GM12878 (cell line): ENCODE measurements at regions not wholly inside any gene's neighbourhood (a gene's known extent, or its start where the extent isn't known, plus 50 kb on each side); places are given as distances from the start of the nearest gene placed in this dataset.

Experiments used
- ATAC-seq: fragments of 200-7000 bp; cut with Tn5 transposase; 3 replicates; pipeline ENCODE4 v1.9.1; 2020; ENCODE audit warnings: mild to moderate bottlenecking, moderate library complexity
- BruUV-seq: library from RNA; stranded (reverse); fragments of 400-500 nt; replicated peaks from 2 replicates; lab custom pipeline; 2021; lab: Mats Ljungman, UMichigan
- CTCF ChIA-PET: fragments of 300-600 bp; sonication (Branson Sonifier 250); formaldehyde crosslinking; extraction: SDS; loops from one replicate; lab custom pipeline; 2021; ENCODE audit warnings: inconsistent platforms; lab: Yijun Ruan, JAX
- POLR2A ChIA-PET: fragments of 350-600 bp; formaldehyde crosslinking; extraction: SDS; loops from one replicate; lab custom pipeline; 2021; ENCODE audit warnings: inconsistent platforms; lab: Charles Lee
- RAD21 ChIA-PET: fragments of 300-600 bp; sonication (Branson Sonifier 250); formaldehyde crosslinking; loops from one replicate; lab custom pipeline; 2023; ENCODE audit warnings: antibody characterized with exemption; ENCODE audit not compliant: unreplicated experiment; lab: Charles Lee
- SMC1A ChIA-PET: fragments of 300-600 bp; sonication (Branson Sonifier 250); formaldehyde crosslinking; loops from one replicate; lab custom pipeline; 2023; ENCODE audit not compliant: unreplicated experiment, uncharacterized antibody; lab: Charles Lee
- DNase-seq: peaks from one replicate; pipeline ENCODE4 v3.0.0-alpha.2; 2011; ENCODE audit warnings: low read depth, low spot score
- FAIRE-seq: peaks from 3 replicates; lab custom pipeline; 2011; peaks lifted over from hg19 to GRCh38; lab: Jason Lieb, UNC
- H2AFZ ChIP-seq: 2 replicates; pipeline ENCODE4 v1.6.0; 2011; ENCODE audit warnings: low read depth, low read length, control low read depth; ENCODE audit not compliant: control insufficient read depth
- H3K27ac ChIP-seq: 2 replicates; pipeline ENCODE4 v1.5.1; 2011; ENCODE audit warnings: control low read depth; ENCODE audit not compliant: control insufficient read depth, insufficient read depth
- H3K27me3 ChIP-seq, 2 experiments: replicated peaks in 1 of 2; 2 replicates each; pipeline versions ENCODE4 v1.6.0 to v1.6.1; 2011; ENCODE audit warnings: low read length in 1 of 2; ENCODE audit not compliant: control insufficient read depth in 2 of 2, insufficient read depth in 2 of 2
- H3K36me3 ChIP-seq, 2 experiments: 2 replicates each; pipeline ENCODE4 v1.5.1; 2011; ENCODE audit warnings: low read length in 1 of 2; ENCODE audit not compliant: control insufficient read depth in 2 of 2, insufficient read depth in 2 of 2
- H3K4me1 ChIP-seq: 2 replicates; pipeline ENCODE4 v1.6.1; 2011; ENCODE audit warnings: mild to moderate bottlenecking, low read length, moderate library complexity, mixed read lengths; ENCODE audit not compliant: control insufficient read depth, insufficient read depth
- H3K4me2 ChIP-seq: 2 replicates; pipeline ENCODE4 v1.6.0; 2011; ENCODE audit warnings: control low read depth; ENCODE audit not compliant: control insufficient read depth, insufficient read depth
- H3K4me3 ChIP-seq: fragments of 200-600 bp; sonication (generic); 2 replicates; pipeline ENCODE4 v1.5.1; 2016
- H3K79me2 ChIP-seq: 2 replicates; pipeline ENCODE4 v1.6.0; 2011; ENCODE audit warnings: low read length; ENCODE audit not compliant: control insufficient read depth, insufficient read depth
- H3K9ac ChIP-seq: 2 replicates; pipeline ENCODE4 v1.8.0; 2011; ENCODE audit warnings: low read length, control low read depth, mixed read lengths; ENCODE audit not compliant: control insufficient read depth, insufficient read depth
- H3K9me3 ChIP-seq: replicated peaks from 3 replicates; pipeline ENCODE4 v1.5.1; 2011; ENCODE audit warnings: mild to moderate bottlenecking, low read length; ENCODE audit not compliant: control insufficient read depth, insufficient read depth
- H4K20me1 ChIP-seq: 2 replicates; pipeline ENCODE4 v1.6.0; 2011; ENCODE audit not compliant: control insufficient read depth, insufficient read depth
- EGR1 ChIP-seq, 2 experiments: IDR thresholded peaks; 1 replicate in 1 of 2; 2 replicates in 1 of 2; pipeline ENCODE4 v1.6.1; 2011 to 2012; ENCODE audit warnings: low read depth in 2 of 2, low read length in 2 of 2, borderline replicate concordance in 1 of 2, mild to moderate bottlenecking in 1 of 2, moderate library complexity in 1 of 2
- ESRRA ChIP-seq: IDR thresholded peaks from 2 replicates; pipeline ENCODE4 v1.6.1; 2012; ENCODE audit warnings: mild to moderate bottlenecking, low read length, improper control_type of control experiment
- EZH2 ChIP-seq: IDR thresholded peaks from 2 replicates; pipeline ENCODE4 v1.6.1; 2012; ENCODE audit warnings: low read depth, mild to moderate bottlenecking, control low read depth, inconsistent platforms, low read length, borderline replicate concordance; ENCODE audit not compliant: control insufficient read depth
- NR2F1 ChIP-seq: fragments of 450-650 bp; conservative IDR thresholded peaks from 2 replicates; pipeline ENCODE4 v1.6.1; 2017; ENCODE audit warnings: mild to moderate bottlenecking
- POU2F2 ChIP-seq: IDR thresholded peaks from 3 replicates; pipeline ENCODE4 v1.6.1; 2011; ENCODE audit warnings: low read depth, mild to moderate bottlenecking, low read length, borderline replicate concordance
- WGBS: methylation state at CpG from one replicate; pipeline ENCODE4 v1.1.6; 2016; ENCODE audit warnings: low lambda C conversion rate; ENCODE audit not compliant: insufficient replicate concordance, insufficient coverage; ENCODE audit errors: missing lambda C conversion rate; 5-methylcytosine and 5-hydroxymethylcytosine counted together
- in situ Hi-C: fragments of 300-500 bp; cut with MboI; formaldehyde crosslinking; loops from 9 replicates; pipeline ENCODE4 v1.14.3; 2018; ENCODE audit warnings: mixed read lengths
- intact Hi-C: fragments of 100-400 bp; cut with micrococcal nuclease; formaldehyde crosslinking; loops from one replicate; pipeline ENCODE4 v1.14.2; 2022; ENCODE audit not compliant: unreplicated experiment

DNA sequence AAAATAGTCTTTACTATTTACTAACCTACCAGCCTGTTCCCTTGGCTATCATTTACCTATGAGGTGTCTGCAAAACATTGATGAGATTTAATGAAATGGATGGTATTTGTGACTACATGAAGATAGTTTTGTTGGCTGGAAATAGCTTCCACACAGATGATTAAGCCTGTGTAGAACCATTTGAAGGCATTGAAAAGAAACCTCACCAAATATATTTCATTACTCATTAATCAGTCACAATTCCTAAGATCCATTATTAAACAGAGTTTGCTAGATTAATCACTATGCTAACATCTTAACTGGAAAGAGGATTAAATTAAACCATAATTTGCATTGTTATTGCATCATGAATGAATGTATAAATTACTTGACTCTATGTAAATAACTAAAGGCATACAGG lies 560.3 kb downstream of the BMP2 start:
- POLR2A ChIA-PET = no interaction called here
- no peaks in the 10 kb centered on the region for H3K27me3 ChIP-seq
- no peak overlapping the region for H3K9ac ChIP-seq
- ATAC-seq = no peak
- no peak for TF ChIP-seq EGR1 (IDR thresholded peaks at IDR 0.05; ENCODE audit: borderline replicate concordance in 1 of 2, low read depth in 2 of 2, low read length in 2 of 2)
- TF ChIP-seq ESRRA = no peak
- TF ChIP-seq POU2F2 = no peak
- TF ChIP-seq, all 136 proteins: peak for 0
- FAIRE-seq (no peak), DNase-seq (no peak)
- in situ Hi-C loops (no loop called here), intact Hi-C loops (no loop called here)
- Histone ChIP-seq H3K9me3 (no peaks in the 10 kb centered on the region), H2AFZ (no peak overlapping the region), H3K4me2 (no peak overlapping the region), H3K4me1 (no peaks in the 10 kb centered on the region), H4K20me1 (no peaks in the 10 kb centered on the region), H3K4me3 (no peak overlapping the region), H3K79me2 (no peaks in the 10 kb centered on the region), H3K36me3 (no peaks in the 10 kb centered on the region), H3K27ac (no peak overlapping the region)
- ChIA-PET CTCF (interaction anchor here (1.0 kb wide), 1 partner anchor 42 kb away, joined by 3 read pairs; no protein-coding TSS in a partner anchor), SMC1A (no interaction called here), RAD21 (no interaction called here)
- BruUV-seq = no TSS peak

DNA sequence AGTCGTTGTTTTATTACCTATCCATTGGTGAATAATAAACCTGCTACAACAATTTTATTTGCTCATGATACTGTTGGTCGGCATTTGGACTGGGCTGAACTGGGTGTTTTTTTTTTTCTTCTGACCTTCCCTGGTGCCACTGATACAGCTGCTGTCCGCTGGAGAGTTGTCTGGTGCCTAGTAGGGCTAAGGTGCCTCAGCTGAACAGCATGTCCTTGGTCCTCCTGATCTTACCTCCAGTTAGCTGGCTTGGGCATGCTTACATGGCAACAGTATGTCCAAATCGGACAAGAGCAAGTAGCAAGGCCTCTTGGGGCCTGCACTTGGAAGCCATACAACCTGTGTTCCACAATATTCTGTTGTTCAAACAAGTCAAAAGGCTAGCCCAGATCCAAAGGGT lies 563.4 kb downstream of the BMP2 start:
- H3K27ac ChIP-seq = no peak overlapping the region
- H3K36me3 ChIP-seq = no peaks in the 10 kb centered on the region
- no peaks in the 10 kb centered on the region for H3K27me3 ChIP-seq
- no TSS peak for BruUV-seq
- intact Hi-C loops = no loop called here
- DNase-seq (no peak), FAIRE-seq (no peak), ATAC-seq (no peak)
- RAD21 ChIA-PET = no interaction called here
- no peaks in the 10 kb centered on the region for H4K20me1 ChIP-seq
- no peaks in the 10 kb centered on the region for H3K4me1 ChIP-seq
- POLR2A ChIA-PET = interaction anchor here (0.6 kb wide), 1 partner anchor 77 kb away, joined by 4 read pairs; no protein-coding TSS in a partner anchor
- SMC1A ChIA-PET = no interaction called here
- in situ Hi-C loops = loop anchor here (10.0 kb wide), 1 partner anchor 64 kb away; no protein-coding TSS in a partner anchor
- TF ChIP-seq NR2F1 (no peak), EZH2 (no peak)
- H3K4me3 ChIP-seq = no peak overlapping the region
- no peak overlapping the region for H3K9ac ChIP-seq
- H2AFZ ChIP-seq = no peak overlapping the region
- no peaks in the 10 kb centered on the region for H3K79me2 ChIP-seq
- CTCF ChIA-PET = no interaction called here
- H3K9me3 ChIP-seq = no peaks in the 10 kb centered on the region
- WGBS = 12% methylated on average over 4 of the region's 4 CpGs
- no peak overlapping the region for H3K4me2 ChIP-seq
